WTC11 (cell line): ENCODE measurements at regions not wholly inside any gene's neighbourhood (a gene's known extent, or its start where the extent isn't known, plus 50 kb on each side); places are given as distances from the start of the nearest gene placed in this dataset.

Experiments used
- ATAC-seq: fragments of 200-7000 bp; cut with Tn5 transposase; 2 replicates; pipeline ENCODE4 v1.10.0; 2021; ENCODE audit warnings: mild to moderate bottlenecking, moderate library complexity
- CTCF ChIA-PET: fragments of 300-600 bp; sonication (Branson Sonifier 250); formaldehyde crosslinking; loops from one replicate; lab custom pipeline; 2021; ENCODE audit warnings: antibody characterized with exemption; lab: Charles Lee
- POLR2A ChIA-PET: fragments of 350-600 bp; sonication (Branson Sonifier 250); formaldehyde crosslinking; loops from one replicate; lab custom pipeline; 2021; ENCODE audit warnings: antibody characterized with exemption; lab: Charles Lee
- DNase-seq: peaks from one replicate; pipeline ENCODE4 v3.0.0; 2021; ENCODE audit warnings: low spot score
- H3K27ac Mint-ChIP-seq: 2 replicates; pipeline ENCODE4 v1.8.0; 2021; ENCODE audit warnings: mixed read lengths
- H3K27me3 Mint-ChIP-seq: 2 replicates; pipeline ENCODE4 v1.8.0; 2021; ENCODE audit warnings: low read depth, mild to moderate bottlenecking, moderate library complexity, mixed read lengths
- H3K36me3 Mint-ChIP-seq: 2 replicates; pipeline ENCODE4 v1.8.0; 2021; ENCODE audit warnings: mixed read lengths
- H3K4me1 Mint-ChIP-seq: 2 replicates; pipeline ENCODE4 v1.8.0; 2022; ENCODE audit warnings: mixed read lengths
- H3K4me3 Mint-ChIP-seq: 2 replicates; pipeline ENCODE4 v1.8.0; 2021; ENCODE audit warnings: mild to moderate bottlenecking, moderate library complexity, mixed read lengths
- H3K9me3 Mint-ChIP-seq: 2 replicates; pipeline ENCODE4 v1.8.0; 2021; ENCODE audit warnings: mixed read lengths
- E2F4 ChIP-seq: sonication (generic); formaldehyde crosslinking; IDR thresholded peaks from 2 replicates; pipeline ENCODE4 v1.8.1; 2022; ENCODE audit warnings: low read depth, mild to moderate bottlenecking, moderate library complexity, missing genetic modification reagents, borderline replicate concordance
- E2F5 ChIP-seq: sonication (generic); formaldehyde crosslinking; IDR thresholded peaks from 2 replicates; pipeline ENCODE4 v1.8.1; 2022; ENCODE audit warnings: mild to moderate bottlenecking, moderate library complexity, missing genetic modification reagents
- ETV6 ChIP-seq: sonication (generic); formaldehyde crosslinking; IDR thresholded peaks from 2 replicates; pipeline ENCODE4 v1.8.1; 2022; ENCODE audit warnings: mild to moderate bottlenecking, missing genetic modification reagents
- FOXJ3 ChIP-seq: sonication (generic); formaldehyde crosslinking; IDR thresholded peaks from 2 replicates; pipeline ENCODE4 v1.9.0; 2021; ENCODE audit warnings: missing genetic modification reagents, mild to moderate bottlenecking, borderline replicate concordance
- GABPB1 ChIP-seq: sonication (generic); formaldehyde crosslinking; IDR thresholded peaks from 2 replicates; pipeline ENCODE4 v1.8.1; 2023; ENCODE audit warnings: mild to moderate bottlenecking, missing genetic modification reagents
- GTF2I ChIP-seq: fragments of 250-450 bp; sonication (Bioruptor Pico); conservative IDR thresholded peaks from 2 replicates; pipeline ENCODE4 v1.4.0; 2021; ENCODE audit warnings: mild to moderate bottlenecking
- MXD4 ChIP-seq: fragments of 250-450 bp; sonication (Bioruptor Pico); IDR thresholded peaks from 2 replicates; pipeline ENCODE4 v1.8.0; 2021; ENCODE audit warnings: mild to moderate bottlenecking, moderate library complexity, borderline replicate concordance
- PREB ChIP-seq: sonication (generic); formaldehyde crosslinking; IDR thresholded peaks from 2 replicates; pipeline ENCODE4 v1.8.1; 2022; ENCODE audit warnings: mild to moderate bottlenecking, missing genetic modification reagents, moderate library complexity, borderline replicate concordance
- SMAD3 ChIP-seq: sonication (generic); formaldehyde crosslinking; IDR thresholded peaks from 2 replicates; pipeline ENCODE4 v1.8.0; 2022; ENCODE audit warnings: missing genetic modification reagents, mild to moderate bottlenecking, borderline replicate concordance
- STAT6 ChIP-seq: sonication (generic); formaldehyde crosslinking; conservative IDR thresholded peaks from 2 replicates; pipeline ENCODE4 v1.8.1; 2023; ENCODE audit warnings: mild to moderate bottlenecking, low read depth, missing genetic modification reagents, moderate library complexity
- ZNF396 ChIP-seq: fragments of 250-450 bp; sonication (Bioruptor Pico); IDR thresholded peaks from 2 replicates; pipeline ENCODE4 v1.8.0; 2021; ENCODE audit warnings: mild to moderate bottlenecking, moderate library complexity, borderline replicate concordance
- ZNF416 ChIP-seq: fragments of 250-450 bp; sonication (Bioruptor Pico); IDR thresholded peaks from 2 replicates; pipeline ENCODE4 v1.9.0; 2021; ENCODE audit warnings: mild to moderate bottlenecking, inconsistent platforms
- TF ChIP-seq, protein P1 (sequence below): sonication (generic); formaldehyde crosslinking; IDR thresholded peaks from 2 replicates; pipeline ENCODE4 v1.8.0; 2022; ENCODE audit warnings: missing genetic modification reagents
- TF ChIP-seq, protein P2 (sequence below): sonication (generic); formaldehyde crosslinking; IDR thresholded peaks from 2 replicates; pipeline ENCODE4 v1.8.1; 2023; ENCODE audit warnings: mild to moderate bottlenecking, missing genetic modification reagents, borderline replicate concordance

GRCh38 chr2:71778936-71779773 is 325.8 kb downstream of the DYSF start (continued):
- TF ChIP-seq E2F4 (CRISPR knock-in tag) (no peak), E2F5 (no peak), ZNF396 (CRISPR knock-in tag) (no peak), SMAD3 (CRISPR knock-in tag) (no peak), FOXJ3 (CRISPR knock-in tag) (no peak)

DNA sequence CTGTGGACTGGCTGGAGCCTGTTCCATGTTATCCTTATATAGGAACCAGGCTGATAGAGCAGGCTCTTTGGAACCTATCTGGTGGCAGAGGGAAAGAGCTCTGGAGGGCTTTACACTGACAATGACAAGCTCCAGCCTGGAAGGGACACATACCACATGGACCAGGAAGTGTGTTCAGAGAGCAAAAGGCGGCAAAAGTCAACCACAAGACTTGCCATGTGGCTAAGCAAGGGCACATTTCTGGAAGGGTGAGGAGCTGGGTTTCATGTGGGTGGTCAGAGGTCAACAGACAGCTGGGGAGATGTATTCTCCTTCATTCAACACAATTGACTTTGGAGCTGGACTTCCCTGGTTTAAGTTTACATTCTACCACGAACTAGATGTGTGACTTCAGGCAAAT is 325.2 kb downstream of the DYSF start:
- Mint-ChIP-seq H3K9me3 (peaks cover 4% of the 10 kb centered on the region; the same call in 1 of the 2 replicates), H3K4me3 (no peak overlapping the region), H3K36me3 (no peaks in the 10 kb centered on the region), H3K4me1 (no peaks in the 10 kb centered on the region), H3K27ac (no peak overlapping the region), H3K27me3 (no peaks in the 10 kb centered on the region; the same call in none of the 2 replicates)
- CTCF ChIA-PET: interaction anchor here (0.8 to 2.6 kb wide), 7 partner anchors 18 to 372 kb away, joined by 3 to 14 read pairs (median 4); no protein-coding TSS in a partner anchor
- POLR2A ChIA-PET: no interaction called here
- TF ChIP-seq FOXJ3 (CRISPR knock-in tag) (no peak), ETV6 (CRISPR knock-in tag) (no peak), ZNF396 (CRISPR knock-in tag) (no peak), GTF2I (CRISPR knock-in tag) (no peak), MXD4 (CRISPR knock-in tag) (no peak), PREB (CRISPR knock-in tag) (no peak), STAT6 (no peak), GABPB1 (CRISPR knock-in tag) (no peak), ZNF416 (CRISPR knock-in tag) (no peak)
- TF ChIP-seq, protein P1, sequence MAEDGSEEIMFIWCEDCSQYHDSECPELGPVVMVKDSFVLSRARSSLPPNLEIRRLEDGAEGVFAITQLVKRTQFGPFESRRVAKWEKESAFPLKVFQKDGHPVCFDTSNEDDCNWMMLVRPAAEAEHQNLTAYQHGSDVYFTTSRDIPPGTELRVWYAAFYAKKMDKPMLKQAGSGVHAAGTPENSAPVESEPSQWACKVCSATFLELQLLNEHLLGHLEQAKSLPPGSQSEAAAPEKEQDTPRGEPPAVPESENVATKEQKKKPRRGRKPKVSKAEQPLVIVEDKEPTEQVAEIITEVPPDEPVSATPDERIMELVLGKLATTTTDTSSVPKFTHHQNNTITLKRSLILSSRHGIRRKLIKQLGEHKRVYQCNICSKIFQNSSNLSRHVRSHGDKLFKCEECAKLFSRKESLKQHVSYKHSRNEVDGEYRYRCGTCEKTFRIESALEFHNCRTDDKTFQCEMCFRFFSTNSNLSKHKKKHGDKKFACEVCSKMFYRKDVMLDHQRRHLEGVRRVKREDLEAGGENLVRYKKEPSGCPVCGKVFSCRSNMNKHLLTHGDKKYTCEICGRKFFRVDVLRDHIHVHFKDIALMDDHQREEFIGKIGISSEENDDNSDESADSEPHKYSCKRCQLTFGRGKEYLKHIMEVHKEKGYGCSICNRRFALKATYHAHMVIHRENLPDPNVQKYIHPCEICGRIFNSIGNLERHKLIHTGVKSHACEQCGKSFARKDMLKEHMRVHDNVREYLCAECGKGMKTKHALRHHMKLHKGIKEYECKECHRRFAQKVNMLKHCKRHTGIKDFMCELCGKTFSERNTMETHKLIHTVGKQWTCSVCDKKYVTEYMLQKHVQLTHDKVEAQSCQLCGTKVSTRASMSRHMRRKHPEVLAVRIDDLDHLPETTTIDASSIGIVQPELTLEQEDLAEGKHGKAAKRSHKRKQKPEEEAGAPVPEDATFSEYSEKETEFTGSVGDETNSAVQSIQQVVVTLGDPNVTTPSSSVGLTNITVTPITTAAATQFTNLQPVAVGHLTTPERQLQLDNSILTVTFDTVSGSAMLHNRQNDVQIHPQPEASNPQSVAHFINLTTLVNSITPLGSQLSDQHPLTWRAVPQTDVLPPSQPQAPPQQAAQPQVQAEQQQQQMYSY (CRISPR knock-in tag): no peak
- TF ChIP-seq, protein P2, sequence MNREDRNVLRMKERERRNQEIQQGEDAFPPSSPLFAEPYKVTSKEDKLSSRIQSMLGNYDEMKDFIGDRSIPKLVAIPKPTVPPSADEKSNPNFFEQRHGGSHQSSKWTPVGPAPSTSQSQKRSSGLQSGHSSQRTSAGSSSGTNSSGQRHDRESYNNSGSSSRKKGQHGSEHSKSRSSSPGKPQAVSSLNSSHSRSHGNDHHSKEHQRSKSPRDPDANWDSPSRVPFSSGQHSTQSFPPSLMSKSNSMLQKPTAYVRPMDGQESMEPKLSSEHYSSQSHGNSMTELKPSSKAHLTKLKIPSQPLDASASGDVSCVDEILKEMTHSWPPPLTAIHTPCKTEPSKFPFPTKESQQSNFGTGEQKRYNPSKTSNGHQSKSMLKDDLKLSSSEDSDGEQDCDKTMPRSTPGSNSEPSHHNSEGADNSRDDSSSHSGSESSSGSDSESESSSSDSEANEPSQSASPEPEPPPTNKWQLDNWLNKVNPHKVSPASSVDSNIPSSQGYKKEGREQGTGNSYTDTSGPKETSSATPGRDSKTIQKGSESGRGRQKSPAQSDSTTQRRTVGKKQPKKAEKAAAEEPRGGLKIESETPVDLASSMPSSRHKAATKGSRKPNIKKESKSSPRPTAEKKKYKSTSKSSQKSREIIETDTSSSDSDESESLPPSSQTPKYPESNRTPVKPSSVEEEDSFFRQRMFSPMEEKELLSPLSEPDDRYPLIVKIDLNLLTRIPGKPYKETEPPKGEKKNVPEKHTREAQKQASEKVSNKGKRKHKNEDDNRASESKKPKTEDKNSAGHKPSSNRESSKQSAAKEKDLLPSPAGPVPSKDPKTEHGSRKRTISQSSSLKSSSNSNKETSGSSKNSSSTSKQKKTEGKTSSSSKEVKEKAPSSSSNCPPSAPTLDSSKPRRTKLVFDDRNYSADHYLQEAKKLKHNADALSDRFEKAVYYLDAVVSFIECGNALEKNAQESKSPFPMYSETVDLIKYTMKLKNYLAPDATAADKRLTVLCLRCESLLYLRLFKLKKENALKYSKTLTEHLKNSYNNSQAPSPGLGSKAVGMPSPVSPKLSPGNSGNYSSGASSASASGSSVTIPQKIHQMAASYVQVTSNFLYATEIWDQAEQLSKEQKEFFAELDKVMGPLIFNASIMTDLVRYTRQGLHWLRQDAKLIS: no peak
- ATAC-seq: no peak
- no peak for DNase-seq
